GM12878 (cell line): ENCODE measurements at regions not wholly inside any gene's neighbourhood (a gene's known extent, or its start where the extent isn't known, plus 50 kb on each side); places are given as distances from the start of the nearest gene placed in this dataset.

Experiments
- ATAC-seq: fragments of 200-7000 bp; cut with Tn5 transposase; 3 replicates; pipeline ENCODE4 v1.9.1; 2020; ENCODE audit warnings: mild to moderate bottlenecking, moderate library complexity
- BruUV-seq: library from RNA; stranded (reverse); fragments of 400-500 nt; replicated peaks from 2 replicates; lab custom pipeline; 2021; lab: Mats Ljungman, UMichigan
- CTCF ChIA-PET: fragments of 300-600 bp; sonication (Branson Sonifier 250); formaldehyde crosslinking; extraction: SDS; loops from one replicate; lab custom pipeline; 2021; ENCODE audit warnings: inconsistent platforms; lab: Yijun Ruan, JAX
- POLR2A ChIA-PET: fragments of 350-600 bp; formaldehyde crosslinking; extraction: SDS; loops from one replicate; lab custom pipeline; 2021; ENCODE audit warnings: inconsistent platforms; lab: Charles Lee
- RAD21 ChIA-PET: fragments of 300-600 bp; sonication (Branson Sonifier 250); formaldehyde crosslinking; loops from one replicate; lab custom pipeline; 2023; ENCODE audit warnings: antibody characterized with exemption; ENCODE audit not compliant: unreplicated experiment; lab: Charles Lee
- SMC1A ChIA-PET: fragments of 300-600 bp; sonication (Branson Sonifier 250); formaldehyde crosslinking; loops from one replicate; lab custom pipeline; 2023; ENCODE audit not compliant: unreplicated experiment, uncharacterized antibody; lab: Charles Lee
- DNase-seq: peaks from one replicate; pipeline ENCODE4 v3.0.0-alpha.2; 2011; ENCODE audit warnings: low read depth, low spot score
- FAIRE-seq: peaks from 3 replicates; lab custom pipeline; 2011; peaks lifted over from hg19 to GRCh38; lab: Jason Lieb, UNC
- H2AFZ ChIP-seq: 2 replicates; pipeline ENCODE4 v1.6.0; 2011; ENCODE audit warnings: low read depth, low read length, control low read depth; ENCODE audit not compliant: control insufficient read depth
- H3K27ac ChIP-seq: 2 replicates; pipeline ENCODE4 v1.5.1; 2011; ENCODE audit warnings: control low read depth; ENCODE audit not compliant: control insufficient read depth, insufficient read depth
- H3K27me3 ChIP-seq, 2 experiments: replicated peaks in 1 of 2; 2 replicates each; pipeline versions ENCODE4 v1.6.0 to v1.6.1; 2011; ENCODE audit warnings: low read length in 1 of 2; ENCODE audit not compliant: control insufficient read depth in 2 of 2, insufficient read depth in 2 of 2
- H3K36me3 ChIP-seq, 2 experiments: 2 replicates each; pipeline ENCODE4 v1.5.1; 2011; ENCODE audit warnings: low read length in 1 of 2; ENCODE audit not compliant: control insufficient read depth in 2 of 2, insufficient read depth in 2 of 2
- H3K4me1 ChIP-seq: 2 replicates; pipeline ENCODE4 v1.6.1; 2011; ENCODE audit warnings: mild to moderate bottlenecking, low read length, moderate library complexity, mixed read lengths; ENCODE audit not compliant: control insufficient read depth, insufficient read depth
- H3K4me2 ChIP-seq: 2 replicates; pipeline ENCODE4 v1.6.0; 2011; ENCODE audit warnings: control low read depth; ENCODE audit not compliant: control insufficient read depth, insufficient read depth
- H3K4me3 ChIP-seq: fragments of 200-600 bp; sonication (generic); 2 replicates; pipeline ENCODE4 v1.5.1; 2016
- H3K79me2 ChIP-seq: 2 replicates; pipeline ENCODE4 v1.6.0; 2011; ENCODE audit warnings: low read length; ENCODE audit not compliant: control insufficient read depth, insufficient read depth
- H3K9ac ChIP-seq: 2 replicates; pipeline ENCODE4 v1.8.0; 2011; ENCODE audit warnings: low read length, control low read depth, mixed read lengths; ENCODE audit not compliant: control insufficient read depth, insufficient read depth
- H3K9me3 ChIP-seq: replicated peaks from 3 replicates; pipeline ENCODE4 v1.5.1; 2011; ENCODE audit warnings: mild to moderate bottlenecking, low read length; ENCODE audit not compliant: control insufficient read depth, insufficient read depth
- H4K20me1 ChIP-seq: 2 replicates; pipeline ENCODE4 v1.6.0; 2011; ENCODE audit not compliant: control insufficient read depth, insufficient read depth
- ATF2 ChIP-seq: IDR thresholded peaks from 2 replicates; pipeline ENCODE4 v1.6.1; 2012; ENCODE audit warnings: low read length, inconsistent platforms
- CBFB ChIP-seq: IDR thresholded peaks from 2 replicates; pipeline ENCODE4 v1.6.1; 2016; ENCODE audit warnings: antibody characterized with exemption, low read depth
- CBX3 ChIP-seq: fragments of 200-600 bp; sonication (generic); IDR thresholded peaks from 2 replicates; pipeline ENCODE4 v1.6.1; 2016; ENCODE audit warnings: low read depth, borderline replicate concordance
- CHD1 ChIP-seq: IDR thresholded peaks from 2 replicates; pipeline ENCODE4 v1.6.1; 2012; ENCODE audit warnings: low read depth, low read length, improper control_type of control experiment
- CTCF ChIP-seq, 3 experiments: IDR thresholded peaks in 2 of 3; conservative IDR thresholded peaks in 1 of 3; 2 replicates each; pipeline ENCODE4 v1.5.1; 2011; ENCODE audit warnings: low read depth in 3 of 3, low read length in 3 of 3, mild to moderate bottlenecking in 3 of 3, control low read depth in 2 of 3, moderate library complexity in 2 of 3, inconsistent platforms in 1 of 3, mixed read lengths in 1 of 3; ENCODE audit not compliant: control insufficient read depth in 2 of 3, insufficient read depth in 1 of 3; ENCODE audit errors: extremely low read depth in 1 of 3
- GATAD2B ChIP-seq: fragments of 450-650 bp; conservative IDR thresholded peaks from 2 replicates; pipeline ENCODE4 v1.6.1; 2017; ENCODE audit warnings: low read depth, mild to moderate bottlenecking, moderate library complexity
- MTA2 ChIP-seq: fragments of 450-650 bp; IDR thresholded peaks from 2 replicates; pipeline ENCODE4 v1.6.1; 2016; ENCODE audit warnings: low read depth, mild to moderate bottlenecking, moderate library complexity
- MTA3 ChIP-seq: IDR thresholded peaks from 2 replicates; pipeline ENCODE4 v1.6.1; 2012; ENCODE audit warnings: low read length, inconsistent platforms, borderline replicate concordance
- MYC ChIP-seq: IDR thresholded peaks from 2 replicates; pipeline ENCODE4 v1.6.1; 2011; ENCODE audit warnings: mild to moderate bottlenecking, low read length, moderate library complexity, inconsistent platforms; ENCODE audit not compliant: insufficient read depth, insufficient replicate concordance, insufficient read length, severe bottlenecking
- NR2F1 ChIP-seq: fragments of 450-650 bp; conservative IDR thresholded peaks from 2 replicates; pipeline ENCODE4 v1.6.1; 2017; ENCODE audit warnings: mild to moderate bottlenecking
- POLR2A ChIP-seq: IDR thresholded peaks from 2 replicates; pipeline ENCODE4 v1.6.1; 2011; ENCODE audit warnings: low read depth, mild to moderate bottlenecking, low read length
- RBBP5 ChIP-seq: fragments of 200-600 bp; sonication (generic); conservative IDR thresholded peaks from 2 replicates; pipeline ENCODE4 v1.6.1; 2016
- RUNX3 ChIP-seq: IDR thresholded peaks from 2 replicates; pipeline ENCODE4 v1.6.1; 2012; ENCODE audit warnings: low read length, inconsistent platforms
- SMC3 ChIP-seq: IDR thresholded peaks from 2 replicates; pipeline ENCODE4 v1.6.1; 2011; ENCODE audit warnings: low read length, improper control_type of control experiment, borderline replicate concordance
- SP1 ChIP-seq: IDR thresholded peaks from one replicate; pipeline ENCODE4 v1.6.1; 2011; ENCODE audit warnings: low read depth, low read length
- ZBED1 ChIP-seq: IDR thresholded peaks from 2 replicates; pipeline ENCODE4 v1.6.1; 2016; ENCODE audit warnings: borderline replicate concordance
- ZNF384 ChIP-seq: IDR thresholded peaks from 2 replicates; pipeline ENCODE4 v1.6.1; 2012; ENCODE audit warnings: low read depth, mild to moderate bottlenecking, low read length, improper control_type of control experiment, borderline replicate concordance
- WGBS: methylation state at CpG from one replicate; pipeline ENCODE4 v1.1.6; 2016; ENCODE audit warnings: low lambda C conversion rate; ENCODE audit not compliant: insufficient replicate concordance, insufficient coverage; ENCODE audit errors: missing lambda C conversion rate; 5-methylcytosine and 5-hydroxymethylcytosine counted together
- in situ Hi-C: fragments of 300-500 bp; cut with MboI; formaldehyde crosslinking; loops from 9 replicates; pipeline ENCODE4 v1.14.3; 2018; ENCODE audit warnings: mixed read lengths
- intact Hi-C: fragments of 100-400 bp; cut with micrococcal nuclease; formaldehyde crosslinking; loops from one replicate; pipeline ENCODE4 v1.14.2; 2022; ENCODE audit not compliant: unreplicated experiment
- TF ChIP-seq, protein P1 (sequence below): fragments of 450-650 bp; IDR thresholded peaks from 2 replicates; pipeline ENCODE4 v1.6.1; 2017; ENCODE audit warnings: mild to moderate bottlenecking

- no peaks in the 10 kb centered on the region for H3K27me3 ChIP-seq
- H3K4me2 ChIP-seq: no peak overlapping the region
- intact Hi-C loops: no loop called here
- TF ChIP-seq POLR2A: no peak
- TF ChIP-seq NR2F1: no peak
- no peak for TF ChIP-seq SP1
- no peak for TF ChIP-seq MYC
- TF ChIP-seq MTA2: no peak
- TF ChIP-seq CTCF (IDR thresholded peaks at IDR 0.05 in 2 of 3, conservative IDR thresholded peaks at IDR 0.05 in 1 of 3; ENCODE audit: control insufficient read depth in 2 of 3, extremely low read depth in 1 of 3, insufficient read depth in 1 of 3, low read depth in 3 of 3, low read length in 3 of 3): no peak
- no peak for TF ChIP-seq RUNX3
- TF ChIP-seq RBBP5: no peak
- TF ChIP-seq GATAD2B: no peak
- no peak for TF ChIP-seq SMC3
- no peak for TF ChIP-seq ATF2
- TF ChIP-seq ZNF384: no peak
- no peak for TF ChIP-seq CBFB
- no peak for TF ChIP-seq ZBED1
- no peak for TF ChIP-seq CHD1
- TF ChIP-seq, protein P1, sequence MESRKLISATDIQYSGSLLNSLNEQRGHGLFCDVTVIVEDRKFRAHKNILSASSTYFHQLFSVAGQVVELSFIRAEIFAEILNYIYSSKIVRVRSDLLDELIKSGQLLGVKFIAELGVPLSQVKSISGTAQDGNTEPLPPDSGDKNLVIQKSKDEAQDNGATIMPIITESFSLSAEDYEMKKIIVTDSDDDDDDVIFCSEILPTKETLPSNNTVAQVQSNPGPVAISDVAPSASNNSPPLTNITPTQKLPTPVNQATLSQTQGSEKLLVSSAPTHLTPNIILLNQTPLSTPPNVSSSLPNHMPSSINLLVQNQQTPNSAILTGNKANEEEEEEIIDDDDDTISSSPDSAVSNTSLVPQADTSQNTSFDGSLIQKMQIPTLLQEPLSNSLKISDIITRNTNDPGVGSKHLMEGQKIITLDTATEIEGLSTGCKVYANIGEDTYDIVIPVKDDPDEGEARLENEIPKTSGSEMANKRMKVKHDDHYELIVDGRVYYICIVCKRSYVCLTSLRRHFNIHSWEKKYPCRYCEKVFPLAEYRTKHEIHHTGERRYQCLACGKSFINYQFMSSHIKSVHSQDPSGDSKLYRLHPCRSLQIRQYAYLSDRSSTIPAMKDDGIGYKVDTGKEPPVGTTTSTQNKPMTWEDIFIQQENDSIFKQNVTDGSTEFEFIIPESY: no peak
- TF ChIP-seq MTA3: no peak
- no peak for TF ChIP-seq CBX3
- 57% methylated on average over 3 of the region's 3 CpGs for WGBS
- in situ Hi-C loops: no loop called here
- ATAC-seq (no peak), DNase-seq (no peak), FAIRE-seq (no peak)
- no peaks in the 10 kb centered on the region for H4K20me1 ChIP-seq
- no peak overlapping the region for H2AFZ ChIP-seq
- ChIA-PET POLR2A (no interaction called here), RAD21 (no interaction called here), SMC1A (no interaction called here), CTCF (no interaction called here)
- H3K27ac ChIP-seq: no peak overlapping the region
- H3K4me3 ChIP-seq: no peak overlapping the region
- no peak overlapping the region for H3K9ac ChIP-seq
- no peaks in the 10 kb centered on the region for H3K79me2 ChIP-seq
- no TSS peak for BruUV-seq
- H3K36me3 ChIP-seq: no peaks in the 10 kb centered on the region
- no peaks in the 10 kb centered on the region for H3K4me1 ChIP-seq
- H3K9me3 ChIP-seq: no peaks in the 10 kb centered on the region
Observed at GRCh38 chrX:135643916-135644315, 69.5 kb upstream of the CT45A1 start.
